ENCODE measurements at regions not wholly inside any gene's neighbourhood (a gene's known extent, or its start where the extent isn't known, plus 50 kb on each side); places are given as distances from the start of the nearest gene placed in this dataset.

- no peaks in the 10 kb centered on the region for H3K4me1 ChIP-seq (ENCODE audit: control insufficient read depth in 2 of 2, insufficient read depth in 2 of 2, low read length in 2 of 2)
- H3K4me3 ChIP-seq (ENCODE audit: low read length in 2 of 2), result no peak overlapping the region
These were observed 496.9 kb upstream of the ADAMTS16 start for GRCh38 chr5:4643190-4643589.

GRCh38 chr5:4643960-4644359, 496.2 kb upstream of the ADAMTS16 start:
- H3K27ac ChIP-seq (ENCODE audit: low read depth in 2 of 2, low read length in 2 of 2), result no peak overlapping the region
- no peaks in the 10 kb centered on the region for H3K4me1 ChIP-seq (ENCODE audit: control insufficient read depth in 2 of 2, insufficient read depth in 2 of 2, low read length in 2 of 2)
- H3K27me3 ChIP-seq (ENCODE audit: control insufficient read depth in 2 of 2, insufficient read depth in 2 of 2, low read length in 2 of 2), result no peaks in the 10 kb centered on the region
- no peak overlapping the region for H3K9ac ChIP-seq (ENCODE audit: low read depth in 1 of 2, low read length in 2 of 2)
- no peak overlapping the region for H3K4me3 ChIP-seq (ENCODE audit: low read length in 2 of 2)
- H3K9me3 ChIP-seq (ENCODE audit: control insufficient read depth in 2 of 2, low read length in 2 of 2), result peaks cover 0 to 4% of the 10 kb centered on the region in 2 donors
- H3K36me3 ChIP-seq (ENCODE audit: control insufficient read depth in 2 of 2, insufficient read depth in 2 of 2, low read length in 2 of 2), result no peaks in the 10 kb centered on the region

More at GRCh38 chr5:4643190-4643589, 496.9 kb upstream of the ADAMTS16 start:
- no peaks in the 10 kb centered on the region for H3K27me3 ChIP-seq (ENCODE audit: control insufficient read depth in 2 of 2, insufficient read depth in 2 of 2, low read length in 2 of 2)
- H3K27ac ChIP-seq (ENCODE audit: low read depth in 2 of 2, low read length in 2 of 2), result no peak overlapping the region
- peaks cover 0 to 1% of the 10 kb centered on the region in 2 donors for H3K9me3 ChIP-seq (ENCODE audit: control insufficient read depth in 2 of 2, low read length in 2 of 2)
- H3K36me3 ChIP-seq (ENCODE audit: control insufficient read depth in 2 of 2, insufficient read depth in 2 of 2, low read length in 2 of 2), result no peaks in the 10 kb centered on the region
- no peak overlapping the region for H3K9ac ChIP-seq (ENCODE audit: low read depth in 1 of 2, low read length in 2 of 2)

GRCh38 chr5:4646715-4647375, 493.3 kb upstream of the ADAMTS16 start:
- H3K4me1 ChIP-seq (ENCODE audit: control insufficient read depth in 2 of 2, insufficient read depth in 2 of 2, low read length in 2 of 2), result no peaks in the 10 kb centered on the region
- no peak overlapping the region for H3K9ac ChIP-seq (ENCODE audit: low read depth in 1 of 2, low read length in 2 of 2)
- no peak overlapping the region for H3K4me3 ChIP-seq (ENCODE audit: low read length in 2 of 2)
- H3K27me3 ChIP-seq (ENCODE audit: control insufficient read depth in 2 of 2, insufficient read depth in 2 of 2, low read length in 2 of 2), result no peaks in the 10 kb centered on the region
- peaks cover 0 to 4% of the 10 kb centered on the region in 2 donors for H3K9me3 ChIP-seq (ENCODE audit: control insufficient read depth in 2 of 2, low read length in 2 of 2)
- no peak overlapping the region for H3K27ac ChIP-seq (ENCODE audit: low read depth in 2 of 2, low read length in 2 of 2)
- H3K36me3 ChIP-seq (ENCODE audit: control insufficient read depth in 2 of 2, insufficient read depth in 2 of 2, low read length in 2 of 2), result no peaks in the 10 kb centered on the region

- peaks cover 0 to 4% of the 10 kb centered on the region in 2 donors for H3K9me3 ChIP-seq (ENCODE audit: control insufficient read depth in 2 of 2, low read length in 2 of 2)
- no peaks in the 10 kb centered on the region for H3K27me3 ChIP-seq (ENCODE audit: control insufficient read depth in 2 of 2, insufficient read depth in 2 of 2, low read length in 2 of 2)
- no peak overlapping the region for H3K27ac ChIP-seq (ENCODE audit: low read depth in 2 of 2, low read length in 2 of 2)
- no peak overlapping the region for H3K4me3 ChIP-seq (ENCODE audit: low read length in 2 of 2)
- H3K36me3 ChIP-seq (ENCODE audit: control insufficient read depth in 2 of 2, insufficient read depth in 2 of 2, low read length in 2 of 2), result no peaks in the 10 kb centered on the region
- H3K9ac ChIP-seq (ENCODE audit: low read depth in 1 of 2, low read length in 2 of 2), result no peak overlapping the region
- H3K4me1 ChIP-seq (ENCODE audit: control insufficient read depth in 2 of 2, insufficient read depth in 2 of 2, low read length in 2 of 2), result no peaks in the 10 kb centered on the region
These were observed 492.2 kb upstream of the ADAMTS16 start for GRCh38 chr5:4647955-4648354.

- Histone ChIP-seq H3K9me3 (ENCODE audit: control insufficient read depth in 2 of 2, low read length in 2 of 2) (peaks cover 0 to 4% of the 10 kb centered on the region in 2 donors), H3K27me3 (ENCODE audit: control insufficient read depth in 2 of 2, insufficient read depth in 2 of 2, low read length in 2 of 2) (no peaks in the 10 kb centered on the region), H3K4me1 (ENCODE audit: control insufficient read depth in 2 of 2, insufficient read depth in 2 of 2, low read length in 2 of 2) (no peaks in the 10 kb centered on the region), H3K4me3 (ENCODE audit: low read length in 2 of 2) (no peak overlapping the region), H3K9ac (ENCODE audit: low read depth in 1 of 2, low read length in 2 of 2) (no peak overlapping the region), H3K36me3 (ENCODE audit: control insufficient read depth in 2 of 2, insufficient read depth in 2 of 2, low read length in 2 of 2) (no peaks in the 10 kb centered on the region), H3K27ac (ENCODE audit: low read depth in 2 of 2, low read length in 2 of 2) (no peak overlapping the region)
These were observed 488.1 kb upstream of the ADAMTS16 start for GRCh38 chr5:4651806-4652565.

- H3K9me3 ChIP-seq (ENCODE audit: control insufficient read depth in 2 of 2, low read length in 2 of 2), result peaks cover 2 to 5% of the 10 kb centered on the region in 2 donors
- H3K36me3 ChIP-seq (ENCODE audit: control insufficient read depth in 2 of 2, insufficient read depth in 2 of 2, low read length in 2 of 2), result no peaks in the 10 kb centered on the region
- no peaks in the 10 kb centered on the region for H3K4me1 ChIP-seq (ENCODE audit: control insufficient read depth in 2 of 2, insufficient read depth in 2 of 2, low read length in 2 of 2)
- H3K9ac ChIP-seq (ENCODE audit: low read depth in 1 of 2, low read length in 2 of 2), result no peak overlapping the region
- H3K27me3 ChIP-seq (ENCODE audit: control insufficient read depth in 2 of 2, insufficient read depth in 2 of 2, low read length in 2 of 2), result no peaks in the 10 kb centered on the region
- H3K27ac ChIP-seq (ENCODE audit: low read depth in 2 of 2, low read length in 2 of 2), result no peak overlapping the region
- H3K4me3 ChIP-seq (ENCODE audit: low read length in 2 of 2), result no peak overlapping the region
These were observed 486.7 kb upstream of the ADAMTS16 start for GRCh38 chr5:4653475-4653874.

GRCh38 chr5:4659851-4660250, 480.3 kb upstream of the ADAMTS16 start:
- peaks cover 3 to 5% of the 10 kb centered on the region in 2 donors for H3K9me3 ChIP-seq (ENCODE audit: control insufficient read depth in 2 of 2, low read length in 2 of 2)

GRCh38 chr5:4661326-4661725, 478.8 kb upstream of the ADAMTS16 start:
- Histone ChIP-seq H3K4me3 (ENCODE audit: low read length in 2 of 2) (no peak overlapping the region), H3K9ac (ENCODE audit: low read depth in 1 of 2, low read length in 2 of 2) (no peak overlapping the region), H3K9me3 (ENCODE audit: control insufficient read depth in 2 of 2, low read length in 2 of 2) (peaks cover 3 to 5% of the 10 kb centered on the region in 2 donors), H3K27ac (ENCODE audit: low read depth in 2 of 2, low read length in 2 of 2) (no peak overlapping the region), H3K27me3 (ENCODE audit: control insufficient read depth in 2 of 2, insufficient read depth in 2 of 2, low read length in 2 of 2) (no peaks in the 10 kb centered on the region), H3K36me3 (ENCODE audit: control insufficient read depth in 2 of 2, insufficient read depth in 2 of 2, low read length in 2 of 2) (no peaks in the 10 kb centered on the region), H3K4me1 (ENCODE audit: control insufficient read depth in 2 of 2, insufficient read depth in 2 of 2, low read length in 2 of 2) (no peaks in the 10 kb centered on the region)

More at GRCh38 chr5:4659851-4660250, 480.3 kb upstream of the ADAMTS16 start:
- no peaks in the 10 kb centered on the region for H3K4me1 ChIP-seq (ENCODE audit: control insufficient read depth in 2 of 2, insufficient read depth in 2 of 2, low read length in 2 of 2)
- no peak overlapping the region for H3K9ac ChIP-seq (ENCODE audit: low read depth in 1 of 2, low read length in 2 of 2)
- no peak overlapping the region for H3K4me3 ChIP-seq (ENCODE audit: low read length in 2 of 2)
- no peaks in the 10 kb centered on the region for H3K36me3 ChIP-seq (ENCODE audit: control insufficient read depth in 2 of 2, insufficient read depth in 2 of 2, low read length in 2 of 2)
- no peaks in the 10 kb centered on the region for H3K27me3 ChIP-seq (ENCODE audit: control insufficient read depth in 2 of 2, insufficient read depth in 2 of 2, low read length in 2 of 2)
- H3K27ac ChIP-seq (ENCODE audit: low read depth in 2 of 2, low read length in 2 of 2), result no peak overlapping the region

- no peaks in the 10 kb centered on the region for H3K4me1 ChIP-seq (ENCODE audit: control insufficient read depth in 2 of 2, insufficient read depth in 2 of 2, low read length in 2 of 2)
- no peak overlapping the region for H3K9ac ChIP-seq (ENCODE audit: low read depth in 1 of 2, low read length in 2 of 2)
- H3K9me3 ChIP-seq (ENCODE audit: control insufficient read depth in 2 of 2, low read length in 2 of 2), result peaks cover 3 to 5% of the 10 kb centered on the region in 2 donors
- H3K27me3 ChIP-seq (ENCODE audit: control insufficient read depth in 2 of 2, insufficient read depth in 2 of 2, low read length in 2 of 2), result no peaks in the 10 kb centered on the region
- no peak overlapping the region for H3K27ac ChIP-seq (ENCODE audit: low read depth in 2 of 2, low read length in 2 of 2)
- no peaks in the 10 kb centered on the region for H3K36me3 ChIP-seq (ENCODE audit: control insufficient read depth in 2 of 2, insufficient read depth in 2 of 2, low read length in 2 of 2)
- H3K4me3 ChIP-seq (ENCODE audit: low read length in 2 of 2), result no peak overlapping the region
These were observed 478.3 kb upstream of the ADAMTS16 start for GRCh38 chr5:4661836-4662235.

GRCh38 chr5:4662756-4663155, 477.4 kb upstream of the ADAMTS16 start:
- no peak overlapping the region for H3K9ac ChIP-seq (ENCODE audit: low read depth in 1 of 2, low read length in 2 of 2)
- no peaks in the 10 kb centered on the region for H3K27me3 ChIP-seq (ENCODE audit: control insufficient read depth in 2 of 2, insufficient read depth in 2 of 2, low read length in 2 of 2)
- H3K4me1 ChIP-seq (ENCODE audit: control insufficient read depth in 2 of 2, insufficient read depth in 2 of 2, low read length in 2 of 2), result no peaks in the 10 kb centered on the region
- H3K4me3 ChIP-seq (ENCODE audit: low read length in 2 of 2), result no peak overlapping the region
- H3K9me3 ChIP-seq (ENCODE audit: control insufficient read depth in 2 of 2, low read length in 2 of 2), result peaks cover 3 to 5% of the 10 kb centered on the region in 2 donors
- no peaks in the 10 kb centered on the region for H3K36me3 ChIP-seq (ENCODE audit: control insufficient read depth in 2 of 2, insufficient read depth in 2 of 2, low read length in 2 of 2)
- no peak overlapping the region for H3K27ac ChIP-seq (ENCODE audit: low read depth in 2 of 2, low read length in 2 of 2)
